ENCODE measurements at regions not wholly inside any gene's neighbourhood (a gene's known extent, or its start where the extent isn't known, plus 50 kb on each side); places are given as distances from the start of the nearest gene placed in this dataset.

DNA sequence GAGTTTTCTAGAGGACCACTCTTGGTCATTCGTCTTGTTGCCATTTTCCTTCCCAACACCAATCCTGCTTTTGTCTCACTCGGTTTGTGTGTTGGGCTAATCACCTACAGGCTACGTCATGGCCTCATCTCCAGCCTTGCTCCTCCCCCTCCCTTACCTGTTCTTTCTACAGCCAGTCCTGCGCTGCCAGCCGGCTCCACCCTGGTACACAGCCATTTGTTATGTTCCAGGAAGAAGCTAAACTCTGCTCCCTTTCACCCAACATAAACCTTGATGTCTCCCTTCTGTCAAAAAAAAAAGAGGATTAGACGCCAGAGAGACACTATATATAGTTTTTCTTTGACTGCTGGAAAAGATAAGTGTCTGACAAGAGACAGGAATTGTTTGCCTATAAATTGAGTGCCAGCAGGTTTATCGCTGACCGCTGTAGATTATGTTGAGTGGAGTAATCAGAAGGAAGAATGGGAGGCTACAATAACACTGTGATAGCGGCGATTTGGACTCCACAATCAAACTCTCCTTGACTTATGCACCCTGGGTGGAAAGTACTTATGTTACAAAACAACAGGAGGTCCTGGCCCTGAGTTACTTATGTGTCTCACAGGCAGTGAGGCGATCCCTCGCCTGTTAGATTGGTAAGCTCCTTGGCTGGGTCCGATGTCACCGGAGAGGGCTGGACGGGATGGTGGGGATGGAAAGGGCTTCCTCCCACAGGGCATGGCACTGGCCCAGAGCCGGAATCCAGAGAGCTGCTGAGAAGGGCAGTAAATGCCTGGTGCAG lies 171.3 kb upstream of the BMPER start:
- Histone ChIP-seq H2AFZ (ENCODE audit: insufficient read depth, low read depth, low read length, poor library complexity, severe bottlenecking) (no peak overlapping the region), H4K20me1 (ENCODE audit: control insufficient read depth, insufficient read depth, low read length, poor library complexity, severe bottlenecking) (no peaks in the 10 kb centered on the region), H3K36me3 (replicated peaks in 1 of 2; ENCODE audit: control extremely low read depth in 1 of 2, control insufficient read depth in 1 of 2, extremely low read depth in 1 of 2, insufficient read depth in 2 of 2, low read length in 1 of 2) (no peaks in the 10 kb centered on the region), H3K9ac (ENCODE audit: low read length) (no peak overlapping the region), H3K27ac (ENCODE audit: low read length in 2 of 2) (no peak overlapping the region), H3K4me2 (replicated peaks; ENCODE audit: low read depth, low read length, poor library complexity, severe bottlenecking) (no peak overlapping the region), H3K9me3 (ENCODE audit: control extremely low read depth in 1 of 3, control insufficient read depth in 2 of 3, insufficient read depth in 1 of 3, low read length in 2 of 3) (peaks cover 0 to 2% (median 0%) of the 10 kb centered on the region in 3 donors), H3K4me3 (ENCODE audit: control extremely low read depth in 1 of 5, extremely low read depth in 1 of 5, insufficient read depth in 1 of 5, low read depth in 2 of 5, low read length in 4 of 5) (no peak overlapping the region), H3K27me3 (replicated peaks in 1 of 4; ENCODE audit: control extremely low read depth in 1 of 4, control insufficient read depth in 3 of 4, insufficient read depth in 4 of 4, low read length in 3 of 4) (no peaks in the 10 kb centered on the region), H3K4me1 (ENCODE audit: control insufficient read depth in 2 of 2, insufficient read depth in 2 of 2, low read length in 2 of 2) (no peaks in the 10 kb centered on the region), H3K79me2 (ENCODE audit: control insufficient read depth, insufficient read depth, low read length) (no peaks in the 10 kb centered on the region)
- intact Hi-C loops (cut with micrococcal nuclease) = no loop called here
- H3K27me3 Mint-ChIP-seq = peaks cover 2% of the 10 kb centered on the region
- ChIA-PET CTCF (no interaction called here), POLR2A (no interaction called here)
- no peaks in the 10 kb centered on the region for H3K4me1 Mint-ChIP-seq
- no peak for TF ChIP-seq EZH2 (IDR thresholded peaks at IDR 0.05; ENCODE audit: borderline replicate concordance, insufficient read depth, low read depth, low read length, poor library complexity, severe bottlenecking)
- TF ChIP-seq, protein P1, sequence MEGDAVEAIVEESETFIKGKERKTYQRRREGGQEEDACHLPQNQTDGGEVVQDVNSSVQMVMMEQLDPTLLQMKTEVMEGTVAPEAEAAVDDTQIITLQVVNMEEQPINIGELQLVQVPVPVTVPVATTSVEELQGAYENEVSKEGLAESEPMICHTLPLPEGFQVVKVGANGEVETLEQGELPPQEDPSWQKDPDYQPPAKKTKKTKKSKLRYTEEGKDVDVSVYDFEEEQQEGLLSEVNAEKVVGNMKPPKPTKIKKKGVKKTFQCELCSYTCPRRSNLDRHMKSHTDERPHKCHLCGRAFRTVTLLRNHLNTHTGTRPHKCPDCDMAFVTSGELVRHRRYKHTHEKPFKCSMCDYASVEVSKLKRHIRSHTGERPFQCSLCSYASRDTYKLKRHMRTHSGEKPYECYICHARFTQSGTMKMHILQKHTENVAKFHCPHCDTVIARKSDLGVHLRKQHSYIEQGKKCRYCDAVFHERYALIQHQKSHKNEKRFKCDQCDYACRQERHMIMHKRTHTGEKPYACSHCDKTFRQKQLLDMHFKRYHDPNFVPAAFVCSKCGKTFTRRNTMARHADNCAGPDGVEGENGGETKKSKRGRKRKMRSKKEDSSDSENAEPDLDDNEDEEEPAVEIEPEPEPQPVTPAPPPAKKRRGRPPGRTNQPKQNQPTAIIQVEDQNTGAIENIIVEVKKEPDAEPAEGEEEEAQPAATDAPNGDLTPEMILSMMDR (IDR thresholded peaks at IDR 0.05) = no peak
- WGBS (ENCODE audit: insufficient coverage) = 93% methylated on average over 8 of the region's 16 CpGs
- H3K27ac Mint-ChIP-seq = no peak overlapping the region
- H3K4me3 Mint-ChIP-seq = no peak overlapping the region
- DNase-seq = no peak
- no peaks in the 10 kb centered on the region for H3K9me3 Mint-ChIP-seq (ENCODE audit: insufficient read depth)
- no peak for ATAC-seq (ENCODE audit: low read depth)

DNA sequence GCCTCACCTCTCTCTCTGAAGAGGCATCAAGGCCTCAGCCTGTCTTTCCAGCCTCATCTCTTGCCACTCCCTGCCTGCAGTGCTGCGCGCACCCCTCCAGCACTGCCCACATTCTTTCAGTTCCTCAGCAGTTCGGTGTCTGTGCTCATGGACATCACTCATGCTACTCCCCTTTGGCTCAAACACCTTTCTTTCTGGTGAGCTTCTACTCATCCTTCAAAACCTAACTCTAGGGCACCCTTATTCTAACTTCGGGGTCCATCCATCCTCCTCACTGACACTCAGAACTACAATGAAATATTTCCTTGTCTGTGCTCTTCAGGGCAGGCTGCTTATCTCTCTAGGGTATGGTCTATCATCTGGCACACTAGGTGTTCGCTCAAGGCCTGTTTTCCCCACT lies 169.9 kb upstream of the BMPER start:
- Histone ChIP-seq H2AFZ (ENCODE audit: insufficient read depth, low read depth, low read length, poor library complexity, severe bottlenecking) (no peak overlapping the region), H3K27ac (ENCODE audit: low read length in 2 of 2) (no peak overlapping the region), H3K4me2 (replicated peaks; ENCODE audit: low read depth, low read length, poor library complexity, severe bottlenecking) (no peak overlapping the region), H3K4me1 (ENCODE audit: control insufficient read depth in 2 of 2, insufficient read depth in 2 of 2, low read length in 2 of 2) (no peaks in the 10 kb centered on the region), H3K36me3 (replicated peaks in 1 of 2; ENCODE audit: control extremely low read depth in 1 of 2, control insufficient read depth in 1 of 2, extremely low read depth in 1 of 2, insufficient read depth in 2 of 2, low read length in 1 of 2) (no peaks in the 10 kb centered on the region), H3K9ac (ENCODE audit: low read length) (no peak overlapping the region), H3K79me2 (ENCODE audit: control insufficient read depth, insufficient read depth, low read length) (no peaks in the 10 kb centered on the region), H4K20me1 (ENCODE audit: control insufficient read depth, insufficient read depth, low read length, poor library complexity, severe bottlenecking) (no peaks in the 10 kb centered on the region), H3K4me3 (ENCODE audit: control extremely low read depth in 1 of 5, extremely low read depth in 1 of 5, insufficient read depth in 1 of 5, low read depth in 2 of 5, low read length in 4 of 5) (no peak overlapping the region), H3K27me3 (replicated peaks in 1 of 4; ENCODE audit: control extremely low read depth in 1 of 4, control insufficient read depth in 3 of 4, insufficient read depth in 4 of 4, low read length in 3 of 4) (no peaks in the 10 kb centered on the region), H3K9me3 (ENCODE audit: control extremely low read depth in 1 of 3, control insufficient read depth in 2 of 3, insufficient read depth in 1 of 3, low read length in 2 of 3) (peaks cover 0 to under 1% (median 0%) of the 10 kb centered on the region in 3 donors)
- Mint-ChIP-seq H3K4me3 (no peak overlapping the region), H3K27me3 (peaks cover 2% of the 10 kb centered on the region), H3K4me1 (no peaks in the 10 kb centered on the region), H3K27ac (no peak overlapping the region), H3K9me3 (ENCODE audit: insufficient read depth) (no peaks in the 10 kb centered on the region)
- no peak for ATAC-seq (ENCODE audit: low read depth)
- intact Hi-C loops (cut with micrococcal nuclease) = no loop called here
- DNase-seq = no peak
- POLR2A ChIA-PET = no interaction called here
- TF ChIP-seq, protein P1 (IDR thresholded peaks at IDR 0.05) = no peak
- TF ChIP-seq EZH2 (IDR thresholded peaks at IDR 0.05; ENCODE audit: borderline replicate concordance, insufficient read depth, low read depth, low read length, poor library complexity, severe bottlenecking) = no peak
- 94% methylated on average over 3 of the region's 5 CpGs for WGBS (ENCODE audit: insufficient coverage)
- CTCF ChIA-PET = no interaction called here
